ENCODE measurements at regions not wholly inside any gene's neighbourhood (a gene's known extent, or its start where the extent isn't known, plus 50 kb on each side); places are given as distances from the start of the nearest gene placed in this dataset.

DNA sequence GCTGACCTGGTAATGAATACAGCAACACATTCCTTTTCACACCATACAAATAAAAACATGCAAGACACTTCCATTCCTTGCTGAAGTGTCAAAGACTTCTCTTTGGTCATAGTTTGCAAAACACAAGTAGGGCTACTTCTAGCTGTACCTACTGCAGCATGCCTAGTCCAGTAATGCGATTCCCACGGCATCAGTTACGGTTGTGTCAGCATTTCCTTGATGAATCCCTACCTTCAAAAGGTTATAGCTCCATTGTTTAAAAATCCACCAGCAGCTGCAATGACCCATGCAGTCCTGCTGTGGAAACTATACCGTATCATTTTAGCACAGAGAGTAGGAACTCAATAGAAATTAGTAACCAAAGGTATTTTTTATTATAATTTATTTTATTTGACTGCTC, 1371.5 kb downstream of the EPHA7 start:
- TF ChIP-seq CEBPB (IDR thresholded peaks at IDR 0.05; ENCODE audit: borderline replicate concordance in 1 of 2, low read depth in 2 of 2, low read length in 2 of 2) (no peak), POLR2A (IDR thresholded peaks at IDR 0.05; ENCODE audit: low read depth, low read length) (no peak), SMC3 (IDR thresholded peaks at IDR 0.05; ENCODE audit: borderline replicate concordance, low read length) (no peak)
- TF ChIP-seq, protein P1, sequence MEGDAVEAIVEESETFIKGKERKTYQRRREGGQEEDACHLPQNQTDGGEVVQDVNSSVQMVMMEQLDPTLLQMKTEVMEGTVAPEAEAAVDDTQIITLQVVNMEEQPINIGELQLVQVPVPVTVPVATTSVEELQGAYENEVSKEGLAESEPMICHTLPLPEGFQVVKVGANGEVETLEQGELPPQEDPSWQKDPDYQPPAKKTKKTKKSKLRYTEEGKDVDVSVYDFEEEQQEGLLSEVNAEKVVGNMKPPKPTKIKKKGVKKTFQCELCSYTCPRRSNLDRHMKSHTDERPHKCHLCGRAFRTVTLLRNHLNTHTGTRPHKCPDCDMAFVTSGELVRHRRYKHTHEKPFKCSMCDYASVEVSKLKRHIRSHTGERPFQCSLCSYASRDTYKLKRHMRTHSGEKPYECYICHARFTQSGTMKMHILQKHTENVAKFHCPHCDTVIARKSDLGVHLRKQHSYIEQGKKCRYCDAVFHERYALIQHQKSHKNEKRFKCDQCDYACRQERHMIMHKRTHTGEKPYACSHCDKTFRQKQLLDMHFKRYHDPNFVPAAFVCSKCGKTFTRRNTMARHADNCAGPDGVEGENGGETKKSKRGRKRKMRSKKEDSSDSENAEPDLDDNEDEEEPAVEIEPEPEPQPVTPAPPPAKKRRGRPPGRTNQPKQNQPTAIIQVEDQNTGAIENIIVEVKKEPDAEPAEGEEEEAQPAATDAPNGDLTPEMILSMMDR (IDR thresholded peaks at IDR 0.05 in 2 of 3, conservative IDR thresholded peaks at IDR 0.05 in 1 of 3; ENCODE audit: control insufficient read depth in 2 of 3, extremely low read depth in 1 of 3, insufficient read depth in 1 of 3, low read depth in 3 of 3, low read length in 3 of 3): no peak
- TF ChIP-seq, protein P2, sequence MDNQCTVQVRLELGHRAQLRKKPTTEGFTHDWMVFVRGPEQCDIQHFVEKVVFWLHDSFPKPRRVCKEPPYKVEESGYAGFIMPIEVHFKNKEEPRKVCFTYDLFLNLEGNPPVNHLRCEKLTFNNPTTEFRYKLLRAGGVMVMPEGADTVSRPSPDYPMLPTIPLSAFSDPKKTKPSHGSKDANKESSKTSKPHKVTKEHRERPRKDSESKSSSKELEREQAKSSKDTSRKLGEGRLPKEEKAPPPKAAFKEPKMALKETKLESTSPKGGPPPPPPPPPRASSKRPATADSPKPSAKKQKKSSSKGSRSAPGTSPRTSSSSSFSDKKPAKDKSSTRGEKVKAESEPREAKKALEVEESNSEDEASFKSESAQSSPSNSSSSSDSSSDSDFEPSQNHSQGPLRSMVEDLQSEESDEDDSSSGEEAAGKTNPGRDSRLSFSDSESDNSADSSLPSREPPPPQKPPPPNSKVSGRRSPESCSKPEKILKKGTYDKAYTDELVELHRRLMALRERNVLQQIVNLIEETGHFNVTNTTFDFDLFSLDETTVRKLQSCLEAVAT (IDR thresholded peaks at IDR 0.05): no peak
- TF ChIP-seq, protein P3, sequence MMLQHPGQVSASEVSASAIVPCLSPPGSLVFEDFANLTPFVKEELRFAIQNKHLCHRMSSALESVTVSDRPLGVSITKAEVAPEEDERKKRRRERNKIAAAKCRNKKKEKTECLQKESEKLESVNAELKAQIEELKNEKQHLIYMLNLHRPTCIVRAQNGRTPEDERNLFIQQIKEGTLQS (IDR thresholded peaks at IDR 0.05; ENCODE audit: borderline replicate concordance, extremely low read depth, low read depth, low read length): no peak

All from GM12878 (cell line).